ENCODE measurements at regions not wholly inside any gene's neighbourhood (a gene's known extent, or its start where the extent isn't known, plus 50 kb on each side); places are given as distances from the start of the nearest gene placed in this dataset.

DNA sequence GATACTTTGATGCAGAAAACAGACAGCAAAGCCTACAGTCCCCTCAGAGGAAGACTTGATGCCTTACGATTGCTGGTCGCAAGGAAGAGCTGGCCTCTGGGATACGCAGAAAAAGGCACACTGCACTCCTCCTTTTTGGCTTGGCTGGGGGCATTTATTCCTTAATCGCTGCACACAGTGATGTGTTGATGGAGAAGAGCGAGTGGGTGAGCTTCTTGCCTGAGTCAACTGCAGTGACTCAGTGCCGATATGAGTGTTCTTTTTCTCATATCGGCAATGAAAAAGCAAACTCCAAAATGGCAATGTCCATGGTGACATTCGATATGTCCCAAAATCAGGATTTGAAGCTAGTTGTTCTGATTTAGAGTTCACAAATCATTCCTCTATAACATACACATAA is 794.8 kb downstream of the HACE1 start:
- TF ChIP-seq CTCF (IDR thresholded peaks at IDR 0.05; ENCODE audit: insufficient read depth, low read depth, low read length, missing control alignments): no peak
- DNase-seq (ENCODE audit: low read depth): no peak
- no peak overlapping the region for H3K4me3 ChIP-seq (ENCODE audit: low read depth, low read length)

DNA sequence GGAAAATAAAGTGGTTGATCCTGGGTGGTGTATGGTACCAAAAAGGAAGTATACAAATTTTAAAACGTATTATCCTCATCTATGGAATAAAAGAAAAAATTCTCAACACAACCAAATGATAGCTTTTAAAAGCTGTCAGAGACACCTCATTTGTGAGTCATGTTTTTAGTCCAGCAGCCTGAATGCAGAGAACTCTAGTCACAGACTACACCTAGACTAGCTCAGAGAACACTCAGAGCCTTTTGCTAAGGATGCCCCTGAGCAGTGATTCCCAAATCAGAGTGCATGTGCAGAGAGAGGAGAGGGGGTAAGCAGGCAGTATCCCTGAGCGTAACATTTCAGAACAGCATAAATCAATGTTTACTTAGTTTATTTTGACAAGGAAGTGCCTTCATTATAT is 809.3 kb downstream of the HACE1 start:
- no peak for DNase-seq (ENCODE audit: low read depth)
- TF ChIP-seq CTCF (IDR thresholded peaks at IDR 0.05; ENCODE audit: insufficient read depth, low read depth, low read length, missing control alignments): no peak
- H3K4me3 ChIP-seq (ENCODE audit: low read depth, low read length): no peak overlapping the region

GRCh38 chr6:104046426-104046825 is 813.3 kb downstream of the HACE1 start:
- no peak for TF ChIP-seq CTCF (IDR thresholded peaks at IDR 0.05; ENCODE audit: insufficient read depth, low read depth, low read length, missing control alignments)
- no peak overlapping the region for H3K4me3 ChIP-seq (ENCODE audit: low read depth, low read length)
- no peak for DNase-seq (ENCODE audit: low read depth)

DNA sequence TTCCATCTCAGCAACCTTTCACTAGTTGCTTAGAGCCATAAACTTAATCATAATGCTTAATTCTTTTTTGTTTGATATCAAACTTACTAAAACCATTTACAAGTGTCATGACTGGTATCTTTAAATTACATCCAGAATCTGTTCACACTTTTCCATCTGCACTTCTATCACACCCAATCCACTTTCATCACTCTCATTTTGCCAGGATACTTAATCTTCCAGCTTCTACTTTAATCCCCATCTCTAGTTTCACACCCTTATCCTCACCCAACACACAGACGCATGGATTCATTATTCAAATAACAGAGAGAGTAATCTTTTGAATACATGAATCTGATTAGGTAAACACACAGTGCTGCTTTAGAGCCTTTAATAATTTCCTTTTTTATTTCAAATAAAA is 828.4 kb downstream of the HACE1 start:
- H3K4me3 ChIP-seq (ENCODE audit: low read depth, low read length): no peak overlapping the region
- no peak for TF ChIP-seq CTCF (IDR thresholded peaks at IDR 0.05; ENCODE audit: insufficient read depth, low read depth, low read length, missing control alignments)
- no peak for DNase-seq (ENCODE audit: low read depth)

GRCh38 chr6:104022126-104022525 is 837.6 kb downstream of the HACE1 start:
- H3K4me3 ChIP-seq (ENCODE audit: low read depth, low read length): no peak overlapping the region
- TF ChIP-seq CTCF (IDR thresholded peaks at IDR 0.05; ENCODE audit: insufficient read depth, low read depth, low read length, missing control alignments): no peak
- no peak for DNase-seq (ENCODE audit: low read depth)

- H3K4me3 ChIP-seq (ENCODE audit: low read depth, low read length): no peak overlapping the region
- no peak for DNase-seq (ENCODE audit: low read depth)
- TF ChIP-seq CTCF (IDR thresholded peaks at IDR 0.05; ENCODE audit: insufficient read depth, low read depth, low read length, missing control alignments): no peak
These were observed 840.5 kb downstream of the HACE1 start for GRCh38 chr6:104019075-104019753.
